Body of pancreas (tissue), 4 donors: ENCODE measurements at regions not wholly inside any gene's neighbourhood (a gene's known extent, or its start where the extent isn't known, plus 50 kb on each side); places are given as distances from the start of the nearest gene placed in this dataset.
"Not testable (repeated sequence)": the region's sequence is repeated elsewhere in the genome, so short reads cannot be mapped to it uniquely, and the experiment has no call there.

Experiments used
- ATAC-seq: fragments of 150-250 bp; one replicate; pipeline ENCODE4 v1.9.1; 2016
- DNase-seq, 4 donors: peaks; one replicate each; pipeline ENCODE4 v3.0.0-alpha.2; 2019
- H3K27ac ChIP-seq, 4 donors: fragments of 200-600 bp; sonication (generic); 1 replicate in 3 of 4; 2 replicates in 1 of 4; pipeline versions ENCODE4 v1.5.1 to v1.6.1; 2016 to 2019; ENCODE audit warnings: mild to moderate bottlenecking in 1 of 4, mixed read lengths in 1 of 4, moderate library complexity in 1 of 4
- H3K27me3 ChIP-seq, 2 donors: fragments of 200-600 bp; sonication (generic); one replicate each; pipeline ENCODE4 v1.6.0; 2016; ENCODE audit warnings: mild to moderate bottlenecking in 1 of 2
- H3K36me3 ChIP-seq, 2 donors: fragments of 200-600 bp; sonication (generic); replicated peaks in 1 of 2; 2 replicates each; pipeline ENCODE4 v1.5.1; 2016; ENCODE audit warnings: low read depth in 2 of 2; ENCODE audit not compliant: insufficient read depth in 1 of 2
- H3K4me1 ChIP-seq: fragments of 200-600 bp; sonication (generic); one replicate; pipeline ENCODE4 v1.6.0; 2016
- H3K4me3 ChIP-seq, 2 donors: fragments of 200-600 bp; sonication (generic); 1 replicate in 1 of 2; 2 replicates in 1 of 2; pipeline ENCODE4 v1.5.1; 2016 to 2019
- H3K9me3 ChIP-seq, 3 donors: fragments of 200-600 bp; sonication (generic); 1 replicate in 2 of 3; 2 replicates in 1 of 3; pipeline ENCODE4 v1.5.1; 2016
- CTCF ChIP-seq, 7 experiments: fragments of 450-650 bp in 4 of 7; fragments of 200-600 bp in 3 of 7; sonication (generic) in 3 of 7; IDR thresholded peaks; one replicate each; pipeline ENCODE4 v1.5.1; 2016 to 2019; ENCODE audit warnings: antibody characterized with exemption in 7 of 7
- POLR2A ChIP-seq, 3 donors: fragments of 450-650 bp; IDR thresholded peaks; one replicate each; pipeline ENCODE4 v1.6.1; 2016; ENCODE audit warnings: antibody characterized with exemption in 3 of 3, mild to moderate bottlenecking in 2 of 3
- WGBS, 2 donors: methylation state at CpG; one replicate each; pipeline ENCODE4 v1.1.5; 2017; 5-methylcytosine and 5-hydroxymethylcytosine counted together
- intact Hi-C: fragments of 100-400 bp; cut with DNase I; formaldehyde crosslinking; loops from one replicate; pipeline ENCODE4 v1.15.1; 2023

GRCh38 chr6:77264970-77265369 is 198.3 kb downstream of the HTR1B start:
- Histone ChIP-seq H3K4me3 (no peak overlapping the region), H3K9me3 (no peaks in the 10 kb centered on the region), H3K27me3 (no peaks in the 10 kb centered on the region), H3K27ac (no peak overlapping the region), H3K4me1 (no peaks in the 10 kb centered on the region), H3K36me3 (no peaks in the 10 kb centered on the region)
- DNase-seq = no peak
- intact Hi-C loops = no loop called here
- 71 to 74% methylated on average over 6 of the region's 6 CpGs for WGBS, 2 donors
- no peak for TF ChIP-seq POLR2A (IDR thresholded peaks at IDR 0.05)
- no peak for ATAC-seq

GRCh38 chr6:77263003-77263402 is 200.3 kb downstream of the HTR1B start:
- Histone ChIP-seq H3K9me3 (no peaks in the 10 kb centered on the region), H3K36me3 (no peaks in the 10 kb centered on the region), H3K4me3 (no peak overlapping the region), H3K27me3 (no peaks in the 10 kb centered on the region), H3K27ac (no peak overlapping the region), H3K4me1 (no peaks in the 10 kb centered on the region)
- no peak for TF ChIP-seq CTCF (IDR thresholded peaks at IDR 0.05)
- TF ChIP-seq POLR2A (IDR thresholded peaks at IDR 0.05) = no peak
- no peak for ATAC-seq
- WGBS, 2 donors = 85 to 92% methylated on average over 2 of the region's 2 CpGs
- DNase-seq = no peak
- intact Hi-C loops = no loop called here

GRCh38 chr6:77251801-77252200 is 211.5 kb downstream of the HTR1B start:
- DNase-seq, intact Hi-C loops, H3K27ac ChIP-seq, H3K9me3 ChIP-seq, H3K4me1 ChIP-seq, H3K27me3 ChIP-seq, H3K36me3 ChIP-seq, H3K4me3 ChIP-seq, ATAC-seq: not testable (repeated sequence)
- WGBS, 2 donors = 62 to 83% methylated on average over 6 to 7 of the region's 7 CpGs

- TF ChIP-seq CTCF (IDR thresholded peaks at IDR 0.05) (no peak), POLR2A (IDR thresholded peaks at IDR 0.05) (no peak)
- no peaks in the 10 kb centered on the region for H3K27me3 ChIP-seq
- H3K4me1 ChIP-seq = no peaks in the 10 kb centered on the region
- WGBS, 2 donors = 62 to 77% methylated on average over 1 of the region's 1 CpG
- no peaks in the 10 kb centered on the region for H3K9me3 ChIP-seq
- ATAC-seq (no peak), DNase-seq (no peak)
- intact Hi-C loops = no loop called here
- H3K27ac ChIP-seq = no peak overlapping the region
- H3K4me3 ChIP-seq = no peak overlapping the region
- H3K36me3 ChIP-seq = no peaks in the 10 kb centered on the region
Observed at GRCh38 chr6:77249560-77249959, 213.7 kb downstream of the HTR1B start.

GRCh38 chr6:77245026-77245425 is 218.3 kb downstream of the HTR1B start:
- no peak for ATAC-seq
- H3K9me3 ChIP-seq = no peaks in the 10 kb centered on the region
- no peaks in the 10 kb centered on the region for H3K36me3 ChIP-seq
- intact Hi-C loops = no loop called here
- H3K27ac ChIP-seq = no peak overlapping the region
- no peak overlapping the region for H3K4me3 ChIP-seq
- TF ChIP-seq POLR2A (IDR thresholded peaks at IDR 0.05) = no peak
- no peak for TF ChIP-seq CTCF (IDR thresholded peaks at IDR 0.05)
- no peaks in the 10 kb centered on the region for H3K4me1 ChIP-seq
- H3K27me3 ChIP-seq = no peaks in the 10 kb centered on the region
- DNase-seq = no peak
- 71 to 87% methylated on average over 2 of the region's 2 CpGs for WGBS, 2 donors

GRCh38 chr6:77231438-77232305 is 231.6 kb downstream of the HTR1B start:
- Histone ChIP-seq H3K27ac (no peak overlapping the region), H3K36me3 (no peaks in the 10 kb centered on the region), H3K27me3 (no peaks in the 10 kb centered on the region), H3K4me1 (no peaks in the 10 kb centered on the region), H3K4me3 (no peak overlapping the region), H3K9me3 (no peaks in the 10 kb centered on the region)
- TF ChIP-seq CTCF (IDR thresholded peaks at IDR 0.05) = no peak
- TF ChIP-seq POLR2A (IDR thresholded peaks at IDR 0.05) = no peak
- no peak for DNase-seq
- intact Hi-C loops = no loop called here
- WGBS, 2 donors = 47 to 52% methylated on average over 1 of the region's 1 CpG
- no peak for ATAC-seq
